ENCODE measurements at regions not wholly inside any gene's neighbourhood (a gene's known extent, or its start where the extent isn't known, plus 50 kb on each side); places are given as distances from the start of the nearest gene placed in this dataset.
"Not testable (repeated sequence)": the region's sequence is repeated elsewhere in the genome, so short reads cannot be mapped to it uniquely, and the experiment has no call there.

DNA sequence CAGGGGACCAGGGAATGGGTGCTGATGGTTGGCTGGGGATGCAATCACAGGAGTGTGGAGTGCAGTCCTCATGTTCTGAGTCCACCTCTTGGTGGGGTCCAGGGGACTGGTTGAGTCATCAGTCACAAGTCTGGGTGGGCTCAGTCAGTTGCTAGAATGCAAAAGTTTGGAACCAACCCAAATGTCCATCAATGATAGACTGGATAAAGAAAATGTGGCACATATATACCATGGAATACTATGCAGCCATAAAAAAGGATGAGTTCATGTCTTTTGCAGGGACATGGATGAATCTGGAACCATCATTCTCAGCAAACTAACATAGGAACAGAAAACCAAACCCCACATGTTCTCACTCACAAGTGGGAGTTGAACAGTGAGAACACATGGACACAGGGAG, 199.0 kb upstream of the PITRM1 start:
- TF ChIP-seq POLR2A (IDR thresholded peaks at IDR 0.05; ENCODE audit: extremely low read depth, insufficient read length), result not testable (repeated sequence)
- TF ChIP-seq, protein P1, sequence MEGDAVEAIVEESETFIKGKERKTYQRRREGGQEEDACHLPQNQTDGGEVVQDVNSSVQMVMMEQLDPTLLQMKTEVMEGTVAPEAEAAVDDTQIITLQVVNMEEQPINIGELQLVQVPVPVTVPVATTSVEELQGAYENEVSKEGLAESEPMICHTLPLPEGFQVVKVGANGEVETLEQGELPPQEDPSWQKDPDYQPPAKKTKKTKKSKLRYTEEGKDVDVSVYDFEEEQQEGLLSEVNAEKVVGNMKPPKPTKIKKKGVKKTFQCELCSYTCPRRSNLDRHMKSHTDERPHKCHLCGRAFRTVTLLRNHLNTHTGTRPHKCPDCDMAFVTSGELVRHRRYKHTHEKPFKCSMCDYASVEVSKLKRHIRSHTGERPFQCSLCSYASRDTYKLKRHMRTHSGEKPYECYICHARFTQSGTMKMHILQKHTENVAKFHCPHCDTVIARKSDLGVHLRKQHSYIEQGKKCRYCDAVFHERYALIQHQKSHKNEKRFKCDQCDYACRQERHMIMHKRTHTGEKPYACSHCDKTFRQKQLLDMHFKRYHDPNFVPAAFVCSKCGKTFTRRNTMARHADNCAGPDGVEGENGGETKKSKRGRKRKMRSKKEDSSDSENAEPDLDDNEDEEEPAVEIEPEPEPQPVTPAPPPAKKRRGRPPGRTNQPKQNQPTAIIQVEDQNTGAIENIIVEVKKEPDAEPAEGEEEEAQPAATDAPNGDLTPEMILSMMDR (IDR thresholded peaks at IDR 0.05; ENCODE audit: low read depth, low read length), result not testable (repeated sequence)
